Astrocyte of the cerebellum (primary cell): ENCODE measurements at regions not wholly inside any gene's neighbourhood (a gene's known extent, or its start where the extent isn't known, plus 50 kb on each side); places are given as distances from the start of the nearest gene placed in this dataset.

ENCODE experiments used
- DNase-seq: peaks from one replicate; pipeline ENCODE4 v3.0.0-alpha.2; 2011; ENCODE audit warnings: low read depth
- H3K4me3 ChIP-seq: 2 replicates; pipeline ENCODE4 v1.5.1; 2011; ENCODE audit warnings: mild to moderate bottlenecking, low read depth, low read length, moderate library complexity
- in situ Hi-C: cut with HindIII; loops from 2 replicates; pipeline ENCODE4 v1.10.0; 2017; ENCODE audit warnings: low sequenced_read_pairs
- TF ChIP-seq, protein P1 (sequence below): IDR thresholded peaks from 2 replicates; pipeline ENCODE4 v1.5.1; 2012; ENCODE audit warnings: low read length, low read depth, moderate library complexity, mild to moderate bottlenecking; ENCODE audit errors: missing control alignments

DNA sequence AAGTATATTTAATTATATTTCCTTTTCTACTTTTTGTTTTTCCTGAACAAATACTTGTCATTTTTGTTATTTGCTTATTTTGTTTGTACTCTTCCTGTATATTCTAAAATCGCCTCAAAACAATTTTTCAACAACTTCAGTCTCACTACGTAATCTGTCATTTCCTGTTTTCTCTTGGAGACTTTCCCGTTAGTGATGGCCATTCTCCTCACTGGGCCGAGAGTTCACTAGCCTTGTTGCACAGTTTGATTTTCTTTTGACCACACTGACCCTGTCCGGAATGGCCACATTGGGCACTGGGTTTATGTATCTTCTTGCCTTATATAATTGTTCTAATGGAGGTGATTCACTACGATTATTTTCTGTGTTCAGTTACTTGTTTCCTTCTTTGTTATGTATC, 726.1 kb downstream of the FAM181B start:
- in situ Hi-C loops, result no loop called here
- no peak for DNase-seq
- TF ChIP-seq, protein P1, sequence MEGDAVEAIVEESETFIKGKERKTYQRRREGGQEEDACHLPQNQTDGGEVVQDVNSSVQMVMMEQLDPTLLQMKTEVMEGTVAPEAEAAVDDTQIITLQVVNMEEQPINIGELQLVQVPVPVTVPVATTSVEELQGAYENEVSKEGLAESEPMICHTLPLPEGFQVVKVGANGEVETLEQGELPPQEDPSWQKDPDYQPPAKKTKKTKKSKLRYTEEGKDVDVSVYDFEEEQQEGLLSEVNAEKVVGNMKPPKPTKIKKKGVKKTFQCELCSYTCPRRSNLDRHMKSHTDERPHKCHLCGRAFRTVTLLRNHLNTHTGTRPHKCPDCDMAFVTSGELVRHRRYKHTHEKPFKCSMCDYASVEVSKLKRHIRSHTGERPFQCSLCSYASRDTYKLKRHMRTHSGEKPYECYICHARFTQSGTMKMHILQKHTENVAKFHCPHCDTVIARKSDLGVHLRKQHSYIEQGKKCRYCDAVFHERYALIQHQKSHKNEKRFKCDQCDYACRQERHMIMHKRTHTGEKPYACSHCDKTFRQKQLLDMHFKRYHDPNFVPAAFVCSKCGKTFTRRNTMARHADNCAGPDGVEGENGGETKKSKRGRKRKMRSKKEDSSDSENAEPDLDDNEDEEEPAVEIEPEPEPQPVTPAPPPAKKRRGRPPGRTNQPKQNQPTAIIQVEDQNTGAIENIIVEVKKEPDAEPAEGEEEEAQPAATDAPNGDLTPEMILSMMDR, result no peak
- no peak overlapping the region for H3K4me3 ChIP-seq

DNA sequence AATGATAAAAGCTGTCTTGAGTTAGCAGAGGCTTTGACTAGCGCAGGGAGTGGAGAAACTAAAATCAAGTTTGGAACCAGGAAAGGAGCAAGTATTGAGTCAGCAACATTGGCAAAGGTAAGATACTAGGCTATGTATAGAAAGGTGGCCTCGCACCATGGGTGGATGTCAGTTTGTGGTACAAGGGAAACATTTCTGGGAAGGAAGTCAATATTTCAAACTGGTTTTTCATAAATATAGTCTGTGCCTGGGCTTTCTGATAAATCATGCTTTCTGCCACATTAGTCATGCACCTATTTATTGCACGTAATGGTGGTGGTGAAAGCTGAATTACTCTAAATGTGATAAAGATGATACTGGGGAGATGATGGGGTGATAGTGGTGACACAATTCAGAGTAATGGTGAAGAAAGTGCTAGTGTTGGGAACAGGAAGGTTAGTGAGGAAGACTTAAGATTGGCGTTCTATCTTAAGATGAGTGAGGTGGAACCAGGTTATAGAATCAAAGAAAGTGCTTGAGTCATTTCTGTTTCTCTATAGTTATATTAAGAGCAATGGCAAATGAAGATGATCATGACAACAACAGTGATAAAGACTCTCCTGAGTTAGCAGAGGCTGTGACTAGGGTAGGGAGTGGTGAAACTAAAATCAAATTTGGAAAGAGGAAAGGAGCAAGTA, 729.0 kb downstream of the FAM181B start:
- peak; percentile 52 for DNase-seq
- TF ChIP-seq, protein P1, result no peak
- in situ Hi-C loops, result no loop called here
- H3K4me3 ChIP-seq, result no peak overlapping the region

DNA sequence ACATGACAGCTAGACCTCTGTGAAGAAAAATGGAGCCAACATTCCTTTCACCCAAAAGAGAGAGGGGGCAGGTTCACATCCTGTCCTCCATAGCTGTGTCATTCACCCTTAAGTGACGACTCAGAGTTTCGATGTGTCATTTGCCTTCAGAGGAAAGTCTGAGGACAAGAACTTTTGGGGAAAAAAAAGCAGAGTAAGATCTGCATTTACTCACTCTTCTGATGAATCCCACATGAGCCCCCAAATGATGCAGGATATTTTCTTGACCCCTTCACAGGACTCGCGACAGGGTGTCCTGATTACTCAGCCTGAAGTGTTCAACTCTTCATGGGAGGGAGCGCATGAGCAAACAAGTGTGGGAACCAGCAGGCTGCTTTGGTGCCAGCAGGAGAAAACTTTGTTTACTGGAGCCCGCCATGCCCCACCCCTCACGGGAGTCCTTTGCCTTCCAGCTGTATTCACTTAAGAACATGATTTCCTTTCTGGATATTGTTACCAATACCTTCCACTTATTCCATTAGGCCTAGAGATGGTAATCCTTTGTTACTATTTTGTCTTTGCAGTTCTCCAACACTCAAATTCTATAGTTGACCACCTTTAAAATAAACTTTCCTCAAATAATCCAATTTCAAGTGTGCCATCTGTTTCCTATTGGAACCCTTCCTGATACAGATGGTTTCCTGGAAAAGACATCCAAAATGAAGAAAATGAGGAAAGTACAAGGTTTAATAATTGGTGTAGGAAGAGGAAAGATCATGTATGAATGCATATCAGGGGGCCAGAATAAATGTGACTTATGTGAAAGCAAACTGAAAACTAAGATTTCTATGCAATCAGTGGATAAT, 729.8 kb downstream of the FAM181B start:
- no peak overlapping the region for H3K4me3 ChIP-seq
- DNase-seq, result peak; percentile 79
- in situ Hi-C loops, result no loop called here
- TF ChIP-seq, protein P1, result no peak

DNA sequence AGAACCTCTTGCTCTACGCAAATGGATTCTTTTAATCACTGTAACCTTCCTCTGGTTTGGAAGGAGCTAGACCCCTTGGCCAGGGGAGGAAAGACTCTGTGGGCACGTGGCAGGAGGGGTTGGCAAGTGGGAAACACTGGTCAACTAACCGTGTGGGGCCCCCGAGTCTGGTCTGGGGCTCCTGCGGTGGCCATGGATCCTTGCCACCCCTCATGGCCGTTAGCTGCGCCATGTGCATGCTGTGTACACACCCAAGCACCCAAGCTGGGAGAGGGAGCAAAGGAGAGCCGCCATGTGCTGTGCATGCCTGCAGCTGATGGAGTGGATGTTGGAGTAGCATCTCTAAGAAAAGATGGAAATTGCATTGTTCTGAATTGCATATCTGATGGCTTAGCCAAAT, 730.6 kb downstream of the FAM181B start:
- in situ Hi-C loops, result no loop called here
- DNase-seq, result no peak
- TF ChIP-seq, protein P1, result no peak
- no peak overlapping the region for H3K4me3 ChIP-seq

DNA sequence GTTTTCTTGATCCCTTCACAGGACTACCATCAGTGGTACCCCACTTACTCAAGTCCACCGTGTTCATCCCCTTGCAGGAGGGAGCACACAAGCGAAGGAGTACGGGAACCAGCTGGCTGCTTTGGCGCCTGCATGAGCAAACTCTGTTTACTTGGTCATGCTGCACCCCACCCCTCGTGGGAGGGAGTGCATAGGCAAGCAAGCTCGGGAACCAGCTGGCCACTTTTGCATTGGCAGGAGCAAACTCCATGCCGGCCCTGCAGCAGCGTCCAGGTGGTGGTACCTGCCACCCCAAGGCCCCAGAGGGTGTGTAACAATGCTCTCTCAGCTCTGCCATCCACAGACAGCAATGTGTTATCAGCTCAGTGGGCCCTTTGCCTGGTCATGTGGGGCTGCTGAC, 737.8 kb downstream of the FAM181B start:
- H3K4me3 ChIP-seq, result no peak overlapping the region
- no peak for DNase-seq
- in situ Hi-C loops, result no loop called here
- TF ChIP-seq, protein P1, result no peak

DNA sequence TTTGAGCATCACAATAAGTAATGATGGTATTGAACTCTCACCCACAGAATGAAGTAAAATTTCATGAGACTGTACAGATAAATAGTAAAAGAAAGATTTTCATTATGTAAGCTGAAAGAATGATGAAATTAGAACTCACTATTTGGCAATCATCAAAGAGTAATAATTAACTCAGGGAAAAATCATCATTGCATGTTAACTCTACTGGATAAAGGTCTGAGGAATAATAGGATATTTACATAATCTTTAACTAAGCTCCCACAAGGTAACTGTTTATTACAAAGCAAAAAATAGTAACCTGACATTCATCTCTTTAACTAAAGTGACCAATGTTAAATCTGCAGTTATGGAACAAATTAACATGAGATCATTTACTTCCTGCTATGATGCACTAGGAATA, 739.9 kb downstream of the FAM181B start:
- H3K4me3 ChIP-seq, result no peak overlapping the region
- in situ Hi-C loops, result no loop called here
- TF ChIP-seq, protein P1, result no peak
- DNase-seq, result no peak
